H1 (cell line): ENCODE measurements at regions not wholly inside any gene's neighbourhood (a gene's known extent, or its start where the extent isn't known, plus 50 kb on each side); places are given as distances from the start of the nearest gene placed in this dataset.

Experiments used
- CTCF ChIA-PET: fragments of 300-600 bp; sonication (Branson Sonifier 250); formaldehyde crosslinking; loops from one replicate; lab custom pipeline; 2021; ENCODE audit not compliant: partially characterized antibody; lab: Charles Lee
- POLR2A ChIA-PET: fragments of 300-600 bp; sonication (Branson Sonifier 250); formaldehyde crosslinking; loops from one replicate; lab custom pipeline; 2021; ENCODE audit warnings: inconsistent platforms; ENCODE audit not compliant: partially characterized antibody; lab: Charles Lee
- DNase-seq, 2 experiments: peaks; one replicate each; pipeline versions ENCODE4 v3.0.0 to v3.0.0-alpha.2; 2010 to 2022; ENCODE audit warnings: low spot score in 2 of 2, low read depth in 1 of 2, mixed read lengths in 1 of 2
- FAIRE-seq: peaks from 2 replicates; lab custom pipeline; 2011; peaks lifted over from hg19 to GRCh38; lab: Jason Lieb, UNC
- H2AFZ ChIP-seq: 2 replicates; pipeline ENCODE4 v1.8.1; 2012; ENCODE audit warnings: low read length, inconsistent platforms
- H2AK5ac ChIP-seq: 2 replicates; pipeline ENCODE4 v1.6.1; 2013; ENCODE audit warnings: low read depth, low read length
- H2BK120ac ChIP-seq: replicated peaks from 2 replicates; pipeline ENCODE3; 2013; ENCODE audit warnings: low read depth, low read length, inconsistent platforms
- H2BK12ac ChIP-seq: 2 replicates; pipeline ENCODE4 v1.6.1; 2013; ENCODE audit warnings: low read depth, low read length
- H2BK15ac ChIP-seq: 2 replicates; pipeline ENCODE4 v1.6.1; 2013; ENCODE audit warnings: low read length
- H2BK20ac ChIP-seq: 2 replicates; pipeline ENCODE4 v1.6.1; 2013; ENCODE audit warnings: low read length
- H2BK5ac ChIP-seq: 2 replicates; pipeline ENCODE4 v1.6.1; 2013; ENCODE audit warnings: low read depth, low read length
- H3K14ac ChIP-seq: 2 replicates; pipeline ENCODE4 v1.6.1; 2013; ENCODE audit warnings: inconsistent platforms; ENCODE audit not compliant: insufficient read length
- H3K18ac ChIP-seq: 2 replicates; pipeline ENCODE4 v1.6.1; 2013; ENCODE audit warnings: low read length; ENCODE audit errors: extremely low read depth
- H3K23ac ChIP-seq: 2 replicates; pipeline ENCODE4 v1.6.1; 2013; ENCODE audit warnings: inconsistent platforms; ENCODE audit not compliant: insufficient read length
- H3K23me2 ChIP-seq: 2 replicates; pipeline ENCODE4 v1.6.1; 2013; ENCODE audit warnings: low read depth, low read length
- H3K27ac ChIP-seq: 2 replicates; pipeline ENCODE4 v1.6.1; 2011; ENCODE audit warnings: low read depth, low read length, inconsistent platforms
- H3K27me3 ChIP-seq, 4 experiments: replicated peaks in 1 of 4; 1 replicate in 1 of 4; 2 replicates in 3 of 4; pipeline versions ENCODE4 v1.6.1 to v1.8.1; 2011 to 2013; ENCODE audit warnings: low read length in 3 of 4, mild to moderate bottlenecking in 3 of 4, inconsistent platforms in 2 of 4, mixed read lengths in 2 of 4, moderate library complexity in 1 of 4; ENCODE audit not compliant: control insufficient read depth in 3 of 4, insufficient read depth in 3 of 4; ENCODE audit errors: extremely low read depth in 1 of 4
- H3K36me3 ChIP-seq, 4 experiments: 2 replicates each; pipeline versions ENCODE4 v1.6.1 to v1.8.1; 2011 to 2013; ENCODE audit warnings: mild to moderate bottlenecking in 4 of 4, low read length in 3 of 4, moderate library complexity in 2 of 4, control low read depth in 1 of 4, inconsistent platforms in 1 of 4; ENCODE audit not compliant: insufficient read depth in 4 of 4, control insufficient read depth in 2 of 4
- H3K4ac ChIP-seq: replicated peaks from 2 replicates; pipeline ENCODE3; 2013; ENCODE audit warnings: low read length, low read depth, mixed read lengths, inconsistent platforms; ENCODE audit not compliant: insufficient read length
- H3K4me1 ChIP-seq, 4 experiments: replicated peaks in 1 of 4; 1 replicate in 1 of 4; 2 replicates in 3 of 4; pipeline versions ENCODE4 v1.6.1 to v1.8.1; 2011 to 2013; ENCODE audit warnings: low read length in 3 of 4, inconsistent platforms in 2 of 4, mixed read lengths in 1 of 4; ENCODE audit not compliant: insufficient read depth in 4 of 4, control insufficient read depth in 3 of 4
- H3K4me2 ChIP-seq, 2 experiments: 2 replicates each; pipeline versions ENCODE4 v1.6.1 to v1.8.1; 2011 to 2013; ENCODE audit warnings: low read depth in 2 of 2, low read length in 2 of 2, control low read depth in 1 of 2, inconsistent platforms in 1 of 2, mild to moderate bottlenecking in 1 of 2; ENCODE audit not compliant: insufficient read depth in 1 of 2
- H3K4me3 ChIP-seq, 4 experiments: fragments of 200-600, 300-600 bp in 1 of 4; sonication (generic), shearing (Covaris generic), sonication (Bioruptor Twin) in 1 of 4; 2 replicates each; pipeline versions ENCODE4 v1.5.1 to v1.8.1; 2011 to 2016; ENCODE audit warnings: low read length in 4 of 4, low read depth in 3 of 4, control low read depth in 2 of 4, inconsistent platforms in 2 of 4, mild to moderate bottlenecking in 2 of 4, mixed read lengths in 1 of 4, moderate library complexity in 1 of 4; ENCODE audit not compliant: insufficient read depth in 2 of 4; ENCODE audit errors: extremely low read depth in 1 of 4
- H3K56ac ChIP-seq: replicated peaks from 2 replicates; pipeline ENCODE3; 2013; ENCODE audit warnings: low read depth, mild to moderate bottlenecking, mixed read lengths, low read length, inconsistent platforms; ENCODE audit not compliant: insufficient read length
- H3K79me1 ChIP-seq: 2 replicates; pipeline ENCODE4 v1.6.1; 2013; ENCODE audit warnings: low read depth, low read length, control low read depth
- H3K79me2 ChIP-seq, 2 experiments: 2 replicates each; pipeline versions ENCODE4 v1.6.1 to v1.8.1; 2012 to 2013; ENCODE audit warnings: low read length in 2 of 2, mild to moderate bottlenecking in 2 of 2, inconsistent platforms in 1 of 2; ENCODE audit not compliant: insufficient read depth in 2 of 2, control insufficient read depth in 1 of 2
- H3K9ac ChIP-seq, 4 experiments: replicated peaks in 1 of 4; 1 replicate in 1 of 4; 2 replicates in 3 of 4; pipeline versions ENCODE4 v1.6.1 to v1.8.1; 2011 to 2013; ENCODE audit warnings: low read depth in 3 of 4, low read length in 3 of 4, control low read depth in 2 of 4, mild to moderate bottlenecking in 2 of 4, moderate library complexity in 2 of 4, inconsistent platforms in 1 of 4; ENCODE audit errors: extremely low read depth in 1 of 4
- H3K9me3 ChIP-seq, 2 experiments: 2 replicates each; pipeline versions ENCODE4 v1.6.1 to v1.8.1; 2012 to 2013; ENCODE audit warnings: mild to moderate bottlenecking in 2 of 2, moderate library complexity in 2 of 2, control low read depth in 1 of 2, inconsistent platforms in 1 of 2, low read depth in 1 of 2, low read length in 1 of 2, mixed read lengths in 1 of 2; ENCODE audit not compliant: insufficient read depth in 2 of 2
- H4K20me1 ChIP-seq, 2 experiments: replicated peaks in 1 of 2; 2 replicates each; pipeline versions ENCODE3 to v1.8.1; 2011 to 2013; ENCODE audit warnings: inconsistent platforms in 2 of 2, low read length in 2 of 2, mild to moderate bottlenecking in 1 of 2; ENCODE audit not compliant: insufficient read depth in 2 of 2, control insufficient read depth in 1 of 2
- H4K5ac ChIP-seq: 2 replicates; pipeline ENCODE4 v1.6.1; 2013; ENCODE audit warnings: low read length, low read depth, mixed read lengths, inconsistent platforms; ENCODE audit not compliant: insufficient read length
- H4K8ac ChIP-seq: 2 replicates; pipeline ENCODE4 v1.8.0; 2013; ENCODE audit warnings: mild to moderate bottlenecking, moderate library complexity, low read length, inconsistent platforms; ENCODE audit not compliant: insufficient read depth; ENCODE audit errors: extremely low read depth
- H4K91ac ChIP-seq: replicated peaks from 2 replicates; pipeline ENCODE3; 2013; ENCODE audit warnings: low read length, mixed read lengths, inconsistent platforms; ENCODE audit not compliant: insufficient read length
- GTF2F1 ChIP-seq: IDR thresholded peaks from 2 replicates; pipeline ENCODE4 v1.6.1; 2012; ENCODE audit warnings: low read depth, low read length, improper control_type of control experiment, borderline replicate concordance
- WGBS, 2 experiments: shearing (Covaris generic) in 1 of 2; methylation state at CpG; one replicate each; pipeline versions ENCODE4 v1.1.6 to v1.1.7; 2013 to 2015; ENCODE audit warnings: low lambda C conversion rate in 2 of 2, mixed read lengths in 2 of 2, inconsistent platforms in 1 of 2, low coverage in 1 of 2, missing lambda C conversion rate in 1 of 2; ENCODE audit not compliant: insufficient replicate concordance in 2 of 2, insufficient coverage in 1 of 2, insufficient read length in 1 of 2; ENCODE audit errors: extremely low coverage in 1 of 2, missing lambda C conversion rate in 1 of 2; 5-methylcytosine and 5-hydroxymethylcytosine counted together

DNA sequence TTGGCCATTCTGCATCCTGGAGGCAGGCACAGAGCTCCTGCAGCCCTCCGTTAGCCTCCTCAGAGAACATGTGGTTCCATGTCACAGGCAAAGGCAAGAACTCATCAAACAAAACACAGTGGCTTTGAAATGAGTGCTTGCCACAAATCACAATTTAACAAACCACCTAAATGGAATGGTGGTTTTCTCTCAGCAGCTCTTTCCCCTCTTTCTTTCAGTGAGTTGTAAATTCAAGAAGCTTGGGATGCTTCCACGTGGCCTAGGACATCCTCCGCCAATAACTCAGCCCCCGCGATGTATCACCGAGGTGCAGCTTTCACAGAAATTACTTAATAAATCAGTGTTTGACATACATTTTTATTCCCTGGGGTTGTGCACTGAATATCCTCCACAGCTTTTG lies 65.4 kb upstream of the RFC3 start:
- H3K4me2 ChIP-seq: no peak overlapping the region
- no peaks in the 10 kb centered on the region for H3K79me2 ChIP-seq
- TF ChIP-seq GTF2F1: no peak
- no peak overlapping the region for H3K14ac ChIP-seq
- no peaks in the 10 kb centered on the region for H3K23me2 ChIP-seq
- H3K56ac ChIP-seq: no peak overlapping the region
- H3K79me1 ChIP-seq: no peaks in the 10 kb centered on the region
- CTCF ChIA-PET: interaction anchor here (0.9 to 1.4 kb wide), 3 partner anchors 9 to 146 kb away, joined by 3 to 6 read pairs (median 3); no protein-coding TSS in a partner anchor
- no peak overlapping the region for H3K9ac ChIP-seq
- no peaks in the 10 kb centered on the region for H3K4me1 ChIP-seq
- no peaks in the 10 kb centered on the region for H3K36me3 ChIP-seq
- H2AK5ac ChIP-seq: no peak overlapping the region
- no peak overlapping the region for H2BK20ac ChIP-seq
- H4K5ac ChIP-seq: no peak overlapping the region
- POLR2A ChIA-PET: no interaction called here
- no peak overlapping the region for H2BK15ac ChIP-seq
- no peak overlapping the region for H3K4ac ChIP-seq
- WGBS, 2 experiments: 96% methylated on average over 6 of the region's 6 CpGs; no CpG with 5 or more reads in 1 of the 2 experiments
- no peak for DNase-seq
- no peak overlapping the region for H2BK120ac ChIP-seq
- H3K4me3 ChIP-seq: no peak overlapping the region
- H3K18ac ChIP-seq: no peak overlapping the region
- no peaks in the 10 kb centered on the region for H3K27me3 ChIP-seq
- H3K9me3 ChIP-seq: no peaks in the 10 kb centered on the region
- H2BK5ac ChIP-seq: no peak overlapping the region
- H4K8ac ChIP-seq: no peak overlapping the region
- H4K20me1 ChIP-seq: no peaks in the 10 kb centered on the region
- no peak overlapping the region for H2BK12ac ChIP-seq
- no peak overlapping the region for H2AFZ ChIP-seq
- FAIRE-seq: no peak
- no peak overlapping the region for H4K91ac ChIP-seq
- no peak overlapping the region for H3K23ac ChIP-seq
- no peak overlapping the region for H3K27ac ChIP-seq
